ENCODE measurements at regions not wholly inside any gene's neighbourhood (a gene's known extent, or its start where the extent isn't known, plus 50 kb on each side); places are given as distances from the start of the nearest gene placed in this dataset.

GRCh38 chr12:67792185-67792584, 143.6 kb downstream of the DYRK2 start:
- ChIA-PET CTCF (ENCODE audit: partially characterized antibody) (no interaction called here), POLR2A (ENCODE audit: partially characterized antibody) (no interaction called here)
- Histone ChIP-seq H4K8ac (ENCODE audit: extremely low read depth, insufficient read depth, low read length) (peak overlapping the region; percentile 51), H3K36me3 (ENCODE audit: control insufficient read depth in 2 of 4, insufficient read depth in 4 of 4, low read length in 3 of 4) (no peaks in the 10 kb centered on the region), H3K23ac (ENCODE audit: insufficient read length) (no peak overlapping the region), H3K18ac (ENCODE audit: extremely low read depth, low read length) (no peak overlapping the region), H3K79me1 (ENCODE audit: low read depth, low read length) (no peaks in the 10 kb centered on the region), H2BK5ac (ENCODE audit: low read depth, low read length) (no peak overlapping the region), H3K27ac (ENCODE audit: low read depth, low read length) (no peak overlapping the region), H2BK15ac (ENCODE audit: low read length) (no peak overlapping the region; the same call in 1 of the 2 replicates), H3K4me3 (ENCODE audit: extremely low read depth in 1 of 4, insufficient read depth in 2 of 4, low read depth in 3 of 4, low read length in 4 of 4) (no peak overlapping the region), H4K5ac (ENCODE audit: insufficient read length, low read depth, low read length) (no peak overlapping the region), H3K23me2 (ENCODE audit: low read depth, low read length) (no peaks in the 10 kb centered on the region), H2AK5ac (ENCODE audit: low read depth, low read length) (no peak overlapping the region), H2BK120ac (replicated peaks; ENCODE audit: low read depth, low read length) (no peak overlapping the region), H3K79me2 (ENCODE audit: control insufficient read depth in 1 of 2, insufficient read depth in 2 of 2, low read length in 2 of 2) (no peaks in the 10 kb centered on the region), H3K9me3 (ENCODE audit: insufficient read depth in 2 of 2, low read depth in 1 of 2, low read length in 1 of 2) (no peaks in the 10 kb centered on the region; a peak in 1 of 4 replicates), H3K4me1 (replicated peaks in 1 of 4; ENCODE audit: control insufficient read depth in 3 of 4, insufficient read depth in 4 of 4, low read length in 3 of 4) (peaks cover 0 to 4% (median 0%) of the 10 kb centered on the region in 4 experiments; a peak in 2 of 7 replicates), H2BK20ac (ENCODE audit: low read length) (no peak overlapping the region), H3K4ac (replicated peaks; ENCODE audit: insufficient read length, low read depth, low read length) (no peak overlapping the region), H4K91ac (replicated peaks; ENCODE audit: insufficient read length, low read length) (no peak overlapping the region), H2AFZ (ENCODE audit: low read length) (0 out of 2 replicates have a peak overlapping the region, but pooled peaks have one; percentile 75), H3K4me2 (ENCODE audit: insufficient read depth in 1 of 2, low read depth in 2 of 2, low read length in 2 of 2) (no peak overlapping the region; a peak in 1 of 4 replicates), H3K27me3 (replicated peaks in 1 of 4; ENCODE audit: control insufficient read depth in 3 of 4, extremely low read depth in 1 of 4, insufficient read depth in 3 of 4, low read length in 3 of 4) (no peaks in the 10 kb centered on the region), H3K56ac (replicated peaks; ENCODE audit: insufficient read length, low read depth, low read length) (no peak overlapping the region), H3K9ac (replicated peaks in 1 of 4; ENCODE audit: extremely low read depth in 1 of 4, low read depth in 3 of 4, low read length in 3 of 4) (no peak overlapping the region), H3K14ac (ENCODE audit: insufficient read length) (no peak overlapping the region), H2BK12ac (ENCODE audit: low read depth, low read length) (no peak overlapping the region), H4K20me1 (replicated peaks in 1 of 2; ENCODE audit: control insufficient read depth in 1 of 2, insufficient read depth in 2 of 2, low read length in 2 of 2) (no peaks in the 10 kb centered on the region)
- WGBS, 2 experiments (ENCODE audit: extremely low coverage in 1 of 2, insufficient coverage in 1 of 2, insufficient read length in 1 of 2, insufficient replicate concordance in 2 of 2, low coverage in 1 of 2, low lambda C conversion rate in 2 of 2, missing lambda C conversion rate in 1 of 2) = 88% methylated on average over 11 of the region's 12 CpGs; no CpG with 5 or more reads in 1 of the 2 experiments
- FAIRE-seq (no peak), DNase-seq (ENCODE audit: low read depth in 1 of 2, low spot score in 2 of 2) (peak in 1 of 2 experiments; percentile 45)
- TF ChIP-seq TEAD4 (IDR thresholded peaks at IDR 0.05; ENCODE audit: low read depth, low read length) (no peak), SIN3A (conservative IDR thresholded peaks at IDR 0.05 in 1 of 2, IDR thresholded peaks at IDR 0.05 in 1 of 2; ENCODE audit: low read depth in 1 of 2, low read length in 2 of 2) (no peak), CBX8 (IDR thresholded peaks at IDR 0.05; ENCODE audit: borderline replicate concordance, low read depth, low read length) (no peak), NANOG (IDR thresholded peaks at IDR 0.05; ENCODE audit: insufficient read depth, low read depth, low read length, poor library complexity, severe bottlenecking) (no peak), RAD21 (IDR thresholded peaks at IDR 0.05 in 1 of 2, conservative IDR thresholded peaks at IDR 0.05 in 1 of 2; ENCODE audit: low read depth in 2 of 2, low read length in 2 of 2) (no peak)

All from H1 (cell line).